ENCODE measurements at regions not wholly inside any gene's neighbourhood (a gene's known extent, or its start where the extent isn't known, plus 50 kb on each side); places are given as distances from the start of the nearest gene placed in this dataset.
"Not testable (repeated sequence)": the region's sequence is repeated elsewhere in the genome, so short reads cannot be mapped to it uniquely, and the experiment has no call there.

DNA sequence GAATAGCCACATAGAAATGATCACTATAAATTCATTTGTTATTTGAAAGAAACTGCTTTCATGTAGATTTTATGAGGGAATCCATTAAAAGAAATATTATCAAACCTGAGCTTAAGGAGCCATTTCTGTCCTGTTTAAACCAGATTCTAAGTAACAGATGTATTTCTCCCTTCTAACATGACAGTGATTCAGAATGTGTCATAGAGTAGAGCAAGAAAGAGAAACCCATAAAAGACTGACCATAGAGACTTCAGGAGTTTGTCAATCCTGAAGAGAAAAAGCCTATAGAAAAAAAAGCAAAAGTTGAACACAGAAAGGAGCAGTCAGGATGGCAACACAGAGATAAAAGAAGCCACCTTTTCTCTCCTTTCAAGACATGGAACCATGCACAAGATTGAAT is 390.6 kb downstream of the PRIM2 start:
- not testable (repeated sequence) for H3K4me3 ChIP-seq (ENCODE audit: low read depth, low read length); DNase-seq (ENCODE audit: low read depth); H3K27me3 ChIP-seq (ENCODE audit: control insufficient read depth, insufficient read depth, low read length); H3K36me3 ChIP-seq (ENCODE audit: control insufficient read depth, insufficient read depth, low read length)

DNA sequence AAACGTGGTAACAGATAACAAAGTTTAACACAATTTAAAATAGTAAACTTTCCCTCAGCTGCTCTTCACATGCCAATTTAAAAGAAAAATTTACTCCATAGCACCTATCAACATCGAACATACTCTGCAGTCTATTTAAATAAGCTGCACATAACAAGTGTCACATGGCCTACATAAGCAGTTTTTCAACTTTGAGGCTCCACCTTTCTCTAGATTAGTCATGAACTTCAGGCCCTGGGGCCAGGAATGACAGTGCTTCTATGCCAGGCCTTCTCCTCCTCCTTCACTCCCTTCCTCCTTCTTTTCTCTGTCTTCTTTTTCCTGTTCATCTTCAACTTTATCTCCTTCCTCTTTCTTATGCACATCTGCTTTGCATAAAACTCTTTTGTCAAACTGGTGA is 405.1 kb downstream of the PRIM2 start:
- H3K4me3 ChIP-seq (ENCODE audit: low read depth, low read length); H3K36me3 ChIP-seq (ENCODE audit: control insufficient read depth, insufficient read depth, low read length); H3K27me3 ChIP-seq (ENCODE audit: control insufficient read depth, insufficient read depth, low read length); DNase-seq (ENCODE audit: low read depth): not testable (repeated sequence)

DNA sequence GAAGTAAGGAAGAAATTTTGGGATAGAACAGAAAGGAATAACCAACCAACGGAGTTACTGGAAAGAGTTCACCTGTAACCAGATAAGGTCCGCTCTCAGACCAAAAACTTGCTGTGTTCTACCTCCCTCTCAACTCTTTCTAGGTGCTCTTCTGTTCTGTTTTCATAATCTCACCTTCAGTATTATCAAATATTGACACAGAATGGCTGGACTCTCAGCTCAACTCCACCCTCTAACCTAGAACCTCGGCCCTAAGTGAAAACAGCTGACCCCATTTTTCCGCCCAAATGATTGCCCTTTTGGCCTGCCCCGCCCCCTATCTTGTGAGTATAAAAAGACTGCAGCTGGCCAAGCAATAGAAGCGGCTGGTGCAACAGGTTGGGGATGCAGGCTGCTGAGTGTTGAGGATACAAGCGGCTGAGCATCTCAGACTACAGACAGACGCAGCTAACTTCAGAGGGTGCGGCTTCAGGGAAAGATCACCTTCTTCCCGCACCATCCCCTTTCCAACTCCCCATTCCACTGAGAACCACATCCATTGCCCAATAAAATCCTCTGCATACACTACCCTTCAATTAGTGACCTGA is 406.5 kb downstream of the PRIM2 start:
- H3K27me3 ChIP-seq (ENCODE audit: control insufficient read depth, insufficient read depth, low read length): not testable (repeated sequence)

DNA sequence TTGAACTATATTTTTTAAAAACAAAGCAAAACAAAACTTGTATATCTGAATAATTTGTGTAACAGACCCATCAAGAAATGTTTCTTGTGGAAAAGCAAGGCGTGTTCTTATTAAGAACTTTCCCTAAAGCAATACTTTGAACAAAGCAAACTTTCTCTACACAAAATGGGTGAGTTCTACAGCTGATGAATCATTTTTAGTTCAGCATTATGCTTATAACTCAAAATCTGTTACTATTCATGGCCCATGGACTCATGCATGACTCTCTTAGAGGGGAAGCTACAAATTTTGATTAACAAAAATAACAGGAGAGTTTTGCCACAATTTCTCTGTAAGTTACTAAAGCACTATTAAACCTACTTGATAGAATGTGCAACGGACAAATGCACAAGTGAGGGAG is 412.0 kb downstream of the PRIM2 start:
- H3K27me3 ChIP-seq (ENCODE audit: control insufficient read depth, insufficient read depth, low read length); H3K4me3 ChIP-seq (ENCODE audit: low read depth, low read length); H3K36me3 ChIP-seq (ENCODE audit: control insufficient read depth, insufficient read depth, low read length); DNase-seq (ENCODE audit: low read depth): not testable (repeated sequence)

More for the DNA sequence above, 406.5 kb downstream of the PRIM2 start:
- DNase-seq (ENCODE audit: low read depth); H3K36me3 ChIP-seq (ENCODE audit: control insufficient read depth, insufficient read depth, low read length); H3K4me3 ChIP-seq (ENCODE audit: low read depth, low read length): not testable (repeated sequence)

DNA sequence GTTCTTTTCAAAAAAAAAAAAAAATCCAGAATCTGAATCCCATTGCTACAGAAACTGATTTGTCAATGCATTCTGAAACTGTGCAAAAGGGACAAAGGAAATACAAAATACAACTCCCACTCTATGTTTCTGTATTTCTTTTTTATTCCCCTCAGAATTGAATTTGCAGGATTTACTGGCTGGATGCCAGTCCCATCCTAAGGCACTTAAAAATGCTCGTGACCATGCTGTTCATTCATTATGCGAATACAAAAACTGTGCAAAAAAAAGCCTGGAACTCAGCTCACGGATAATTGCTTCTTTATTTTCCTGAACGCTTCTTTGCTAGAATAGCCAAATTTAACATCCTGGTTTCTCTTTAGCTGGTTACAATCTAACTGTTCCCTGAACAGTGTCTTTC is 413.3 kb downstream of the PRIM2 start:
- H3K36me3 ChIP-seq (ENCODE audit: control insufficient read depth, insufficient read depth, low read length); H3K27me3 ChIP-seq (ENCODE audit: control insufficient read depth, insufficient read depth, low read length); H3K4me3 ChIP-seq (ENCODE audit: low read depth, low read length); DNase-seq (ENCODE audit: low read depth): not testable (repeated sequence)

DNA sequence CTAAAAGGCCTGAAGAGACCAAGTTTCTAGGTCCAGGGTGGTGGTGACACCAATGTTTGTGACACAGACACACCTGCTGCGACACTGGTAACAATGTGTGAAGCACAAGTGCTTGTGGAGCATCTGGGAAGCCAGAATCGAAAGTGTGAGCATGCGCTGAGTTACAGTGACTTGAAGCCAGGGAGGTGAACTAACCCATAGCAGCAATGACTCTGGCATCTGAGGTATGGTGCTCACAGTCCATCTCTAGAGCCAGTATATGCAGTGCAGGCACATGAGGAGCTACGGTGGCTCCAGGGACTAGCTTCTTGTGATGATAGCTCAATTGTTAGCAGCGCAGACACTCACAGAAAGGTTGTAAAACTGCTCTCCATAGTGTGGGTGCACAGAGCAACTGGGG is 430.3 kb downstream of the PRIM2 start:
- H3K27me3 ChIP-seq (ENCODE audit: control insufficient read depth, insufficient read depth, low read length); H3K4me3 ChIP-seq (ENCODE audit: low read depth, low read length); H3K36me3 ChIP-seq (ENCODE audit: control insufficient read depth, insufficient read depth, low read length); DNase-seq (ENCODE audit: low read depth): not testable (repeated sequence)

DNA sequence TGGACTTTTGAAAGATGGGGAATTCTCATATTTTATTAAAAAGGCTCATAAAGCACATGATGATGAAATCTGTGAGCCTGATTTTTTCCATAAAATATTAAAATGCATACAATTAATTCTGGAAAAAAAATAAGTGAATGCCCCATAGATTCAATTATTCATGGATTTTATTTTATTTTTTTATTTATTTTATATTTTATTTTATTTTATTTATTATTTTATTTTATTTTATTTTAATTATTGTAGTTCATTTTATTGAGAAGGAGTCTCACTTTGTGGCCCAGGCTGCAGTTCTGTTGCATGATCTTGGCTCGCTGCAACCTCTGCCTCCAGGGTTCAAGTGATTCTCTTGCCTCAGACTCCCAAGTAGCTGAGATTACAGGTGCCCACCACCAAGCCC is 442.4 kb downstream of the PRIM2 start:
- not testable (repeated sequence) for DNase-seq (ENCODE audit: low read depth); H3K36me3 ChIP-seq (ENCODE audit: control insufficient read depth, insufficient read depth, low read length); H3K4me3 ChIP-seq (ENCODE audit: low read depth, low read length); H3K27me3 ChIP-seq (ENCODE audit: control insufficient read depth, insufficient read depth, low read length)

DNA sequence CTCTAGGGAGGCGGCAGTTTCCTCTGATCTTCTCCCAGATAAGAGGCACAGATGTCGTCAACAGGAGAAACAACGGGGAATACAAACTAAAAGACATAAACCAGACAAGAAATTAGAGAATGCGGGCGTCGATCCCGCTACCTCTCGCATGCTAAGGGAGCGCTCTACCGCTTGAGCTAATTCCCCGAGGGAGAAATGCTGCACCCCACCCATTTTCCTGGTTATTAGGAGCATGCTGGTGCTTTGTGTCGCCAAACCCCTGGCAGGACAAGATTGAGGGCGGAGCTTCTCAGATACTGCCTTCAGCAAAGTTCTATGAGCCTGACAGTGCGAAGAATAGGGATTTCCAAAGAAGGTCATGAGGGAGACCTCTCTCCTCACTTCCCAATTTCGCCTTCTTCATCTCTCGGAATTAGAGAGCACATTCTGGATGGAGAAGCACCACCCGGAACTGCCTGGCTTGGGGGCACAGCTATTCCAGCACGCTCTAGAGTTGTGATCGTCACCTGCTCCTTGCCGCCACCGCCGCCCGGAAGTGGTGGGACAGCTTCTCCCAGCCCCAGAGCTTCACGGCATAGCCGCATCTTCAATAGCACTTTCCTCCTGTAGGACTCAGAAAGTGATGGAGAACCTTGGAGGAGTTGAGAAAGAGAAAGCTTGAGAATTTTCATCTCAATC is 475.4 kb downstream of the PRIM2 start:
- DNase-seq (ENCODE audit: low read depth); H3K27me3 ChIP-seq (ENCODE audit: control insufficient read depth, insufficient read depth, low read length); H3K4me3 ChIP-seq (ENCODE audit: low read depth, low read length); H3K36me3 ChIP-seq (ENCODE audit: control insufficient read depth, insufficient read depth, low read length): not testable (repeated sequence)

DNA sequence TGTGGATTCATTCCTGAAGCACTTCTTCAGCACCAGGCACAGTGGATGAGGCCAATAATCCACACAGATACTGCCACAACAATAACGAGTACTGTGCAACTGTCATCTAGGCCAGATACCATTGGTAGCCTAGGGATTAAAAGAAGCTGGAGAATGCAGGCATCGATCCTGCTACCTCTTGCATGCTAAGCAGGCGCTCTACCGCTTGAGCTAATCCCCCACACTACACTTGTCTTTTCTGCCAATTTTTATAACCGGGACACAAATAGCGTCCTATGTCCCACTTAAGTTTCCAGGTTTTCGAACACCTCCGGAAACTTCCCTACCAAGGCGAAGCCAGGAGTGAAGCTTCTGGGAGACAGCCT is 475.9 kb downstream of the PRIM2 start:
- DNase-seq (ENCODE audit: low read depth); H3K4me3 ChIP-seq (ENCODE audit: low read depth, low read length); H3K27me3 ChIP-seq (ENCODE audit: control insufficient read depth, insufficient read depth, low read length); H3K36me3 ChIP-seq (ENCODE audit: control insufficient read depth, insufficient read depth, low read length): not testable (repeated sequence)

DNA sequence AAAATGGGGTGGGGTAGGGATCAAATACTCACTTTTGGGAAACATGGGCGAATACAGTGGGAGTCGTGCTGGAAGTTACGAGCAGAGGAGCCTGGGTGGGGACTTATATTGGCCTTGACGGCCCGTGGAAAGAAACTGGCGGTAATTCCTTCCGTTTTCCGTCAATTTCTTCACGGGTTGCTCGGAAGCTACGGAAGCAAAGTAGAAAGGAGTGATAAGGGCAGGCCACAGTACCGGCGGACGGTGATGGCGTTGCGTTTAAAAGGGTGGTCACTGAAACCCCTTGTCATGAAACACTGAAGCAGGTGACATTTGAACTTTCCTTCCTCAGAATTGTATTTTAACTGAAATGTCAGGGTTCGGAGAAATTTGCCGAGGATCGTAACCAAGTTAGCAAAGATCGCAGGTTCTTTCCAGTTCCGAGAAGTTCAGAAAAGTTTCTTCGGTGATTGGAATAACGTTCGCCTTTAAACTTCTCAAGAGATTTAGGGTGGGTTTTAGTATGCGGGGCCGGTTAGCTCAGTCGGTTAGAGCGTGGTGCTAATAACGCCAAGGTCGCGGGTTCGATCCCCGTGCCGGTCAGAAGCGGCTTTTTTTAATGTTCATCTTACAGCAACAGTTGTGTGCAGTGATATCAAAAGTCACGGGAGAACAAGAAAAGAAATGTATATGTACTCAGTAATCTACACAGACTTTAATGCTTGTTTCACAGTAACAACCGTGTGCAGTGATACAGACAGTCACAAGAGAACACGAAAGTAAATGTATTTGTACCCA is 482.5 kb downstream of the PRIM2 start:
- peak overlapping the region; percentile 30 for H3K4me3 ChIP-seq (ENCODE audit: low read depth, low read length)
- not testable (repeated sequence) for H3K36me3 ChIP-seq (ENCODE audit: control insufficient read depth, insufficient read depth, low read length); DNase-seq (ENCODE audit: low read depth); H3K27me3 ChIP-seq (ENCODE audit: control insufficient read depth, insufficient read depth, low read length)

DNA sequence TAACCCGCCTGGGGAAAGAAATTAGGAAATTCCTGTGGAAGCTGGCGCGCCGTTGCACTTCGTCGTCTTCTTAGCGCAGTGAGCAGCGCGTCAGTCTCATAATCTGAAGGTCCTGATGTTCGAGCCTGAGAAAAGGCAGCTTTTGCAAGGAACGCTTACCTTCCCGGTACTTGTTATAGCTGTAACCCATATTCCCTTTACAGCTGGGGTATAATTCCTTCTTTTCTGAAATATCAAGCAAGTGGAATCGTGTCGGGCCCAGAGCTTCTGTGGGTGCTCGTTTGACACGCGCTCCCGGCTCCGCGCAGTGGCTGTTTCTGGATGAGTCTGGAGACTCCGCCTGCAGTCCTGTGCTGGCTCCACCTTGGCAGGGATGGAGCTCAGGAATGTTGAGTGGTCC is 491.2 kb downstream of the PRIM2 start:
- DNase-seq (ENCODE audit: low read depth); H3K36me3 ChIP-seq (ENCODE audit: control insufficient read depth, insufficient read depth, low read length); H3K4me3 ChIP-seq (ENCODE audit: low read depth, low read length): not testable (repeated sequence)

DNA sequence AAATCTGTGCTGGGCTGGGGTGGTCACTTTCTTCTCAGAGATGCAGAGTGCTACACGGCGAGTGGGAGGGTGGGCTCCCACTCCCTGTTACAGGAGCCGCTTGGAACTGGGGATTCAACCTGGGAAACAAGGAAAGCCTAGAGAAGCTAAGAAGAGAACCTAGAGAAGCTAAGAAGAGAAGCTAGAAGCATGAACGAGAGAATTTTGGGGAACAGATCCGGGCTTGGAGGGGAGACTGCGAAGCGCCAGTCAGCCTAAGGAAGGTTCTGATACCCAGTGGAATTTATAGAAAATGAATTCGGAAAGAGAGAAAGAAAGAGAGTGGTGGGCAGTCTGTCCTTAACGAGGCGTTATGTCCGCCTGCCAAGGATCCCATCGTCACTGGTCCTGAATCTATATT is 492.0 kb downstream of the PRIM2 start:
- DNase-seq (ENCODE audit: low read depth); H3K36me3 ChIP-seq (ENCODE audit: control insufficient read depth, insufficient read depth, low read length); H3K4me3 ChIP-seq (ENCODE audit: low read depth, low read length): not testable (repeated sequence)
- peaks cover 16% of the 10 kb centered on the region for H3K27me3 ChIP-seq (ENCODE audit: control insufficient read depth, insufficient read depth, low read length)

More for the DNA sequence above, 491.2 kb downstream of the PRIM2 start:
- peaks cover 14% of the 10 kb centered on the region for H3K27me3 ChIP-seq (ENCODE audit: control insufficient read depth, insufficient read depth, low read length)

DNA sequence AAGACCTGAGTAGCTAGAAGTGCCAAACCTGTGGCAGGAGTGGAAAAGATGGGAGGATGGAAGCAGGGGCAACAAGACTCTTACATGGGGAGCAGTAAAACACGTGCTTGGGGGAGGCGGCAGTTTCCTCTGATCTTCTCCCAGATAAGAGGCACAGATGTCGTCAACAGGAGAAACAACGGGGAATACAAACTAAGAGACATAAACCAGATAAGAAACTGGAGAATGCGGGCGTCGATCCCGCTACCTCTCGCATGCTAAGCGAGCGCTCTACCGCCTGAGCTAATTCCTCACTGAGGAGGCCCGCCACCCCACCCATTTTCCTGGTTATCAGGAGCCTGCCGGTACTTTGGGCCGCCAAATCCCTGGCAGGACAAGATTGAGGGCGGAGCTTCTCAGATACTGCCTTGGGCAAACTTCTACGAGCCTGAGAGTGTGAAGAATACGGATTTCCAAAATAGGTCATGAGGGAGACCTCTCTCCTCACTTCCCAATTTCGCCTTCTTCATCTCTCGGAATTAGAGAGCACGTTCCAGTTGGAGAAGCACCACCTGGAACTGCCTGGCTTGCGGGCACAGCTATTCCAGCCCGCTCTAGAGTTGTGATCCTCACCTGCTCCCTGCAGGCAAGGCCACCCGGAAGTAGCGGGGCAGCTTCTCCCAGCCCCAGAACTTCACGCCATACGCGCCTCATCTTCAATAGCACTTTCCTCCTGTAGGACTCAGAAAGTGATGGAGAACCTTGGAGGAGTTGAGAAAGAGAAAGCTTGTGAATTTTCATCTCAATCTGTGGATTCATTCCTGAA is 496.0 kb downstream of the PRIM2 start:
- DNase-seq (ENCODE audit: low read depth); H3K36me3 ChIP-seq (ENCODE audit: control insufficient read depth, insufficient read depth, low read length); H3K4me3 ChIP-seq (ENCODE audit: low read depth, low read length): not testable (repeated sequence)
- H3K27me3 ChIP-seq (ENCODE audit: control insufficient read depth, insufficient read depth, low read length): peaks cover 11% of the 10 kb centered on the region

DNA sequence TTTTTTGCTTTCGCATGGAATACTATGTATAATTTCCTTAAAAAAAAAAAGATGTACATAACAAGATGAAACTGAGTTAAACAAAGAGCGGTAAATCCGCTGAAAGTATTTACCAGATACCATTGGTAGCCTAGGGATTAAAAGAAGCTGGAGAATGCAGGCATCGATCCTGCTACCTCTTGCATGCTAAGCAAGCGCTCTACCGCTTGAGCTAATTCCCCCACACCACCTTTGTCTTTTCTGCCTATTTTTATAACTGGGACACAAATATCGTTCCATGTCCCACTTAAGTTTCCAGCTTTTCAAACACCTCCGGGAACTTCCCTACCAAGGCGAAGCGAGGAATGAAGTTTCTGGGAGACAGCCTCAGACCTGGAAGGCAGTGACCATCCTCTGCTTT is 498.4 kb downstream of the PRIM2 start:
- not testable (repeated sequence) for H3K36me3 ChIP-seq (ENCODE audit: control insufficient read depth, insufficient read depth, low read length); H3K27me3 ChIP-seq (ENCODE audit: control insufficient read depth, insufficient read depth, low read length); H3K4me3 ChIP-seq (ENCODE audit: low read depth, low read length); DNase-seq (ENCODE audit: low read depth)
